Spleen (tissue), 7 donors: ENCODE measurements at regions not wholly inside any gene's neighbourhood (a gene's known extent, or its start where the extent isn't known, plus 50 kb on each side); places are given as distances from the start of the nearest gene placed in this dataset.

Source experiments
- POLR2A ChIP-seq, 3 donors: fragments of 450-650 bp; IDR thresholded peaks; one replicate each; pipeline ENCODE4 v1.5.1; 2017; ENCODE audit warnings: antibody characterized with exemption in 3 of 3, mild to moderate bottlenecking in 1 of 3
- TF ChIP-seq, protein P1 (sequence below), 11 experiments: fragments of 200-600 bp in 7 of 11; fragments of 450-650 bp in 4 of 11; sonication (generic) in 4 of 11; IDR thresholded peaks in 8 of 11; conservative IDR thresholded peaks in 3 of 11; 1 replicate in 7 of 11; 2 replicates in 4 of 11; pipeline versions ENCODE4 v1.4.0 to v1.8.0; 2016 to 2021; ENCODE audit warnings: antibody characterized with exemption in 11 of 11, inconsistent platforms in 4 of 11, mild to moderate bottlenecking in 1 of 11
- donor health status: DM: no; HTN: no; CAD: no; lungs with moderate emphysema.
- donor health status: DM: no; HTN: no; CAD: no.
- donor health status: DM: no; HTN: no; CAD: no.

DNA sequence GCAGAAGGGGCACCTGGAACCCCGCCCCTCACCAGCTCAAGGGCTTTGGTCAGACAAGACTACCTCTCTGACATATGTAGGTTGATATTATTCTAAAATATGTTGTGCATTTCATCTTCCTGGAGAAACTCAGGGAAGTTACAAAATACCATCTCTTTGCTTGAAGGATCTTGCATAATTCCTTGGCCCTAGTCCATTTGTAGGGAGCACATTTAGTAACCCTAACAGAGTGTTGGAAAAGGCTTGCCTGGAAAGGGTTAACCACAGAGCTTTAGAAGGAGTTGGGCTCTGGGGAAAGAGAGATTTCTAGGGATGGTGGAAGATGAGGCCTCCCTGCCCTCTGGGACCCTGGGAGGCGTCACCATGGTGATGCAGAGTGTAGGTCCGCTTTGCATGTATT, 143.0 kb upstream of the SLC1A4 start:
- TF ChIP-seq, protein P1, sequence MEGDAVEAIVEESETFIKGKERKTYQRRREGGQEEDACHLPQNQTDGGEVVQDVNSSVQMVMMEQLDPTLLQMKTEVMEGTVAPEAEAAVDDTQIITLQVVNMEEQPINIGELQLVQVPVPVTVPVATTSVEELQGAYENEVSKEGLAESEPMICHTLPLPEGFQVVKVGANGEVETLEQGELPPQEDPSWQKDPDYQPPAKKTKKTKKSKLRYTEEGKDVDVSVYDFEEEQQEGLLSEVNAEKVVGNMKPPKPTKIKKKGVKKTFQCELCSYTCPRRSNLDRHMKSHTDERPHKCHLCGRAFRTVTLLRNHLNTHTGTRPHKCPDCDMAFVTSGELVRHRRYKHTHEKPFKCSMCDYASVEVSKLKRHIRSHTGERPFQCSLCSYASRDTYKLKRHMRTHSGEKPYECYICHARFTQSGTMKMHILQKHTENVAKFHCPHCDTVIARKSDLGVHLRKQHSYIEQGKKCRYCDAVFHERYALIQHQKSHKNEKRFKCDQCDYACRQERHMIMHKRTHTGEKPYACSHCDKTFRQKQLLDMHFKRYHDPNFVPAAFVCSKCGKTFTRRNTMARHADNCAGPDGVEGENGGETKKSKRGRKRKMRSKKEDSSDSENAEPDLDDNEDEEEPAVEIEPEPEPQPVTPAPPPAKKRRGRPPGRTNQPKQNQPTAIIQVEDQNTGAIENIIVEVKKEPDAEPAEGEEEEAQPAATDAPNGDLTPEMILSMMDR (IDR thresholded peaks at IDR 0.05 in 8 of 11, conservative IDR thresholded peaks at IDR 0.05 in 3 of 11) = no peak
- TF ChIP-seq POLR2A (IDR thresholded peaks at IDR 0.05) = no peak
